Endothelial cell of umbilical vein (primary cell): ENCODE measurements at regions not wholly inside any gene's neighbourhood (a gene's known extent, or its start where the extent isn't known, plus 50 kb on each side); places are given as distances from the start of the nearest gene placed in this dataset.

Experiments used
- BruUV-seq: library from RNA; stranded (reverse); fragments of 400-500 nt; replicated peaks from 2 replicates; lab custom pipeline; 2021; lab: Mats Ljungman, UMichigan
- CTCF ChIA-PET: fragments of 300-600, 350-600 bp; sonication (Branson Sonifier 250); formaldehyde crosslinking; loops from one replicate; lab custom pipeline; 2021; ENCODE audit warnings: antibody characterized with exemption, inconsistent platforms; lab: Charles Lee
- POLR2A ChIA-PET: fragments of 300-600, 350-600 bp; sonication (Branson Sonifier 250); formaldehyde crosslinking; loops from one replicate; lab custom pipeline; 2021; ENCODE audit warnings: antibody characterized with exemption, inconsistent platforms; lab: Charles Lee
- DNase-seq: peaks from one replicate; pipeline ENCODE4 v3.0.0-alpha.2; 2011; ENCODE audit warnings: low read depth, low spot score
- FAIRE-seq: peaks from 2 replicates; lab custom pipeline; 2011; peaks lifted over from hg19 to GRCh38; lab: Jason Lieb, UNC
- H2AFZ ChIP-seq: 2 replicates; pipeline ENCODE4 v1.6.0; 2012; ENCODE audit warnings: low read depth, low read length, control low read depth, inconsistent platforms
- H3K27ac ChIP-seq: 2 replicates; pipeline ENCODE4 v1.5.1; 2011; ENCODE audit warnings: low read depth, mild to moderate bottlenecking, control low read depth, low read length, moderate library complexity; ENCODE audit not compliant: insufficient read depth
- H3K27me3 ChIP-seq, 2 experiments: 2 replicates each; pipeline versions ENCODE4 v1.6.0 to v1.6.1; 2011; ENCODE audit warnings: low read length in 2 of 2, mixed read lengths in 1 of 2; ENCODE audit not compliant: control insufficient read depth in 2 of 2, insufficient read depth in 2 of 2
- H3K36me3 ChIP-seq, 2 experiments: 2 replicates in 1 of 2; 3 replicates in 1 of 2; pipeline ENCODE4 v1.5.1; 2011; ENCODE audit warnings: low read length in 2 of 2, mild to moderate bottlenecking in 1 of 2, moderate library complexity in 1 of 2; ENCODE audit not compliant: control insufficient read depth in 2 of 2, insufficient read depth in 2 of 2; ENCODE audit errors: extremely low read depth in 1 of 2
- H3K4me1 ChIP-seq: 3 replicates; pipeline ENCODE4 v1.5.1; 2011; ENCODE audit warnings: mild to moderate bottlenecking, low read length; ENCODE audit not compliant: control insufficient read depth, insufficient read depth; ENCODE audit errors: extremely low read depth
- H3K4me2 ChIP-seq: 2 replicates; pipeline ENCODE4 v1.6.1; 2011; ENCODE audit warnings: low read length, control low read depth, mixed read lengths; ENCODE audit not compliant: insufficient read depth
- H3K4me3 ChIP-seq, 3 experiments: fragments of 200-600 bp in 1 of 3; sonication (generic), shearing (Covaris generic) in 1 of 3; replicated peaks in 1 of 3; 2 replicates each; pipeline ENCODE4 v1.5.1; 2011 to 2016; ENCODE audit warnings: control low read depth in 3 of 3, low read length in 3 of 3, mild to moderate bottlenecking in 2 of 3, inconsistent platforms in 1 of 3, low read depth in 1 of 3, moderate library complexity in 1 of 3; ENCODE audit not compliant: insufficient read depth in 1 of 3
- H3K79me2 ChIP-seq: 2 replicates; pipeline ENCODE4 v1.6.0; 2012; ENCODE audit warnings: low read length, inconsistent platforms; ENCODE audit not compliant: control insufficient read depth, insufficient read depth
- H3K9ac ChIP-seq: replicated peaks from 2 replicates; pipeline ENCODE3; 2011; ENCODE audit warnings: low read length, control low read depth; ENCODE audit not compliant: insufficient read depth; ENCODE audit errors: extremely low read depth
- H3K9me1 ChIP-seq: replicated peaks from 3 replicates; pipeline ENCODE4 v1.6.0; 2011; ENCODE audit warnings: mild to moderate bottlenecking, low read length; ENCODE audit not compliant: control insufficient read depth, insufficient read depth; ENCODE audit errors: extremely low read depth
- H3K9me3 ChIP-seq: replicated peaks from 2 replicates; pipeline ENCODE4 v1.5.1; 2012; ENCODE audit warnings: low read length, inconsistent platforms; ENCODE audit not compliant: control insufficient read depth, insufficient read depth
- H4K20me1 ChIP-seq: replicated peaks from 2 replicates; pipeline ENCODE3; 2011; ENCODE audit warnings: mild to moderate bottlenecking, low read length; ENCODE audit not compliant: control insufficient read depth, insufficient read depth; ENCODE audit errors: extremely low read depth
- CTCF ChIP-seq, 2 donors: IDR thresholded peaks; 1 replicate in 1 of 2; 2 replicates in 1 of 2; pipeline ENCODE4 v1.5.1; 2011; ENCODE audit warnings: low read length in 2 of 2, mild to moderate bottlenecking in 2 of 2, moderate library complexity in 2 of 2, control low read depth in 1 of 2, inconsistent platforms in 1 of 2, low read depth in 1 of 2; ENCODE audit not compliant: insufficient read depth in 1 of 2; ENCODE audit errors: extremely low read depth in 1 of 2
- EZH2 ChIP-seq: IDR thresholded peaks from 2 replicates; pipeline ENCODE4 v1.6.1; 2012; ENCODE audit warnings: borderline replicate concordance, low read depth, mild to moderate bottlenecking, moderate library complexity, low read length, inconsistent platforms; ENCODE audit not compliant: severe bottlenecking
- FOS ChIP-seq: IDR thresholded peaks from 2 replicates; pipeline ENCODE4 v1.6.1; 2011; ENCODE audit warnings: mild to moderate bottlenecking, low read length, moderate library complexity, borderline replicate concordance; ENCODE audit not compliant: insufficient read depth
- GATA2 ChIP-seq: IDR thresholded peaks from 2 replicates; pipeline ENCODE4 v1.7.0; 2011; ENCODE audit warnings: low read depth, mild to moderate bottlenecking, moderate library complexity, mixed read lengths, low read length; ENCODE audit not compliant: insufficient read length, insufficient read depth
- JUN ChIP-seq: IDR thresholded peaks from 2 replicates; pipeline ENCODE4 v1.6.1; 2011; ENCODE audit warnings: borderline replicate concordance, low read depth; ENCODE audit not compliant: insufficient read length, insufficient read depth
- MAX ChIP-seq: IDR thresholded peaks from 2 replicates; pipeline ENCODE4 v1.6.1; 2011; ENCODE audit not compliant: insufficient read depth, insufficient read length
- MYC ChIP-seq: IDR thresholded peaks from one replicate; pipeline ENCODE4 v1.6.1; 2011; ENCODE audit warnings: mild to moderate bottlenecking, low read depth, low read length
- POLR2A ChIP-seq: IDR thresholded peaks from 2 replicates; pipeline ENCODE4 v1.6.1; 2012; ENCODE audit warnings: low read depth, mild to moderate bottlenecking, control low read depth, low read length
- POLR2AphosphoS5 ChIP-seq: IDR thresholded peaks from 2 replicates; pipeline ENCODE4 v1.6.1; 2012; ENCODE audit warnings: low read depth, mild to moderate bottlenecking, control low read depth, low read length, moderate library complexity; ENCODE audit not compliant: insufficient read depth
- dilution Hi-C: fragments of 300-500 bp; cut with MboI; formaldehyde crosslinking; loops from one replicate; pipeline ENCODE4 v1.15.0; 2019; ENCODE audit warnings: low sequenced_read_pairs; ENCODE audit not compliant: extremely low pct_ligation_motif_present
- intact Hi-C: fragments of 100-400 bp; cut with micrococcal nuclease; formaldehyde crosslinking; loops from one replicate; pipeline ENCODE4 v1.10.0; 2022

DNA sequence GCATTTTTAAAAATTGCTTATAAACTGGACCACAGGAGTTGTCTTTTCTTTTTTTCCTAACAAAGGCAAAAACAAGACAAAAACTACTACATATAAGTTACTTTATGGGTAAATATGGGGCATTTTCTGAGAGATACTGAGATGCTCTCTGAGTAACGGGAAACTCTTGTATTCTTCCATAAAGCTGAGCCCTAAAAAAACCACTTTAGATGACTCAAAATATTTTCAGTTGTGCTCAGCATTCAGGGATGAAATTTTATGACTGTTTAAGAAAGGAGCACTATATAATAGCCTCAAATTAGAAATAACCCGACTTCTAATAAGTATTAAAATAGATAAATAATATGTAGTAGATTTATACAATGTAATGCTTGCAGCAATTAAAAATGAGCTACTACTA, 644.5 kb downstream of the KCTD16 start:
- intact Hi-C loops: no loop called here
- BruUV-seq: no TSS peak

More for the DNA sequence above, 644.5 kb downstream of the KCTD16 start:
- H3K27me3 ChIP-seq: no peaks in the 10 kb centered on the region
- no peaks in the 10 kb centered on the region for H3K9me1 ChIP-seq
- H3K79me2 ChIP-seq: no peaks in the 10 kb centered on the region
- POLR2A ChIA-PET: no interaction called here
- dilution Hi-C loops: no loop called here
- no peak for TF ChIP-seq FOS
- no peak for TF ChIP-seq GATA2
- no peak for TF ChIP-seq MYC
- no peak for TF ChIP-seq EZH2
- no peak for TF ChIP-seq JUN
- no peak for TF ChIP-seq CTCF (IDR thresholded peaks at IDR 0.05; ENCODE audit: extremely low read depth in 1 of 2, insufficient read depth in 1 of 2, low read depth in 1 of 2, low read length in 2 of 2)
- no peak for TF ChIP-seq POLR2AphosphoS5
- no peak for TF ChIP-seq MAX
- TF ChIP-seq POLR2A: no peak
- H3K9me3 ChIP-seq: no peaks in the 10 kb centered on the region
- FAIRE-seq: no peak
- H3K4me3 ChIP-seq: no peak overlapping the region
- no peaks in the 10 kb centered on the region for H3K36me3 ChIP-seq
- no peaks in the 10 kb centered on the region for H4K20me1 ChIP-seq
- CTCF ChIA-PET: no interaction called here
- no peak overlapping the region for H3K27ac ChIP-seq
- DNase-seq: no peak
- no peak overlapping the region for H3K4me2 ChIP-seq
- no peak overlapping the region for H3K9ac ChIP-seq
- no peaks in the 10 kb centered on the region for H3K4me1 ChIP-seq
- H2AFZ ChIP-seq: no peak overlapping the region
